ENCODE measurements at regions not wholly inside any gene's neighbourhood (a gene's known extent, or its start where the extent isn't known, plus 50 kb on each side); places are given as distances from the start of the nearest gene placed in this dataset.

DNA sequence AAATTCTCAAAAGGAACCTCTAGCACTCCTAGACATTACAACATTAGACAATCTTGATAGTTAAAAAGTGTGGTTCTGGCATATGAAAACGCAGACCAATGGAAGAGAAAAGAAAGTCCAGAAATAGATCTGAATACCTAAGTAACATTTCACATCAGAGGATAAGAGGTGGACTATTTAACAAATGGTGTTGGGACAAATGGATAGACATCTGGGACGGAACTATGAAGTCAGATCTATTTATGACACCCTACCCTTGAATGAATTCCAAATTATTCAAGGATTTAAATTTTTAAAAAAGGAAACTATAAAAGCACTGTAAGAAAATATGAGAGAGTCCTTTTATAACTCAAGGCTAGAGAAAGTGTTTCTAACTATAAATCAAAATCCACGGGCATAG, 111.3 kb downstream of the SCN11A start:
- no peaks in the 10 kb centered on the region for H3F3A ChIP-seq (ENCODE audit: insufficient read depth, low read length, poor library complexity, severe bottlenecking)
- H3K9me2 ChIP-seq (ENCODE audit: insufficient read depth, low read length), result no peaks in the 10 kb centered on the region
- H2AFZ ChIP-seq (ENCODE audit: low read depth, low read length), result no peak overlapping the region
- TF ChIP-seq TAF1 (IDR thresholded peaks at IDR 0.05; ENCODE audit: low read depth) (no peak), EP300 (conservative IDR thresholded peaks at IDR 0.05; ENCODE audit: poor library complexity, severe bottlenecking) (no peak), SMC3 (conservative IDR thresholded peaks at IDR 0.05; ENCODE audit: poor library complexity) (no peak)
- H3K27me3 ChIP-seq (ENCODE audit: insufficient read depth, low read depth, low read length), result no peaks in the 10 kb centered on the region
- H4K20me1 ChIP-seq (ENCODE audit: insufficient read depth), result no peaks in the 10 kb centered on the region
- no peaks in the 10 kb centered on the region for H3K36me3 ChIP-seq (ENCODE audit: insufficient read depth, low read length)
- H3K27ac ChIP-seq (ENCODE audit: low read length), result no peak overlapping the region
- no peaks in the 10 kb centered on the region for H3K79me2 ChIP-seq (replicated peaks; ENCODE audit: insufficient read depth, low read length)
- no peak overlapping the region for H3K9ac ChIP-seq (ENCODE audit: low read length)
- H3K9me3 ChIP-seq (ENCODE audit: low read length), result no peaks in the 10 kb centered on the region
- no peak overlapping the region for H3K4me3 ChIP-seq (ENCODE audit: low read length)
- no peak overlapping the region for H3K4me2 ChIP-seq (ENCODE audit: low read length)

DNA sequence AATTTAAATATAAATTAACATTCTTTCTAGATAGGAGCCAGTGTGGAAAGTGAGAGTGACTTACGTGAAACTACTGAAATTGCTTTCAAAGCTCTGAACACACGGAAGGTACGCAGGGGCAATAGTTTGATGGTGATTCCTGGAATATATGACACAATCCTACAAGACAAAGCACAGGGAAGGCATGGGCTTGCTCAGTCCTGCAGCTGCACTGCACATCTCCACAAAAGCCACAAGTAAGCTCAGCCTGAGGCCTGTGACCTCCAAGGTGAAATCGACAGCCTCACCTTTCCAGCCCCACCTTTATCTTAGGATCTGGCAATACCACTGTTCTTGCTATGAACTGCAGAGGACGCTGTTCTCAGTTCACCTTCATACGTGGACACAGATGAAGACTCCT, 109.3 kb upstream of the SCN10A start:
- Histone ChIP-seq H3K4me3 (ENCODE audit: low read length) (no peak overlapping the region), H3K9me3 (ENCODE audit: low read length) (no peaks in the 10 kb centered on the region), H3K9ac (ENCODE audit: low read length) (no peak overlapping the region), H3K27me3 (ENCODE audit: insufficient read depth, low read depth, low read length) (no peaks in the 10 kb centered on the region), H2AFZ (ENCODE audit: low read depth, low read length) (no peak overlapping the region), H3K79me2 (replicated peaks; ENCODE audit: insufficient read depth, low read length) (no peaks in the 10 kb centered on the region), H3K27ac (ENCODE audit: low read length) (no peak overlapping the region), H4K20me1 (ENCODE audit: insufficient read depth) (no peaks in the 10 kb centered on the region), H3K36me3 (ENCODE audit: insufficient read depth, low read length) (no peaks in the 10 kb centered on the region), H3K4me2 (ENCODE audit: low read length) (no peak overlapping the region), H3K9me2 (ENCODE audit: insufficient read depth, low read length) (no peaks in the 10 kb centered on the region), H3F3A (ENCODE audit: insufficient read depth, low read length, poor library complexity, severe bottlenecking) (no peaks in the 10 kb centered on the region)
- TF ChIP-seq TAF1 (IDR thresholded peaks at IDR 0.05; ENCODE audit: low read depth) (no peak), EP300 (conservative IDR thresholded peaks at IDR 0.05; ENCODE audit: poor library complexity, severe bottlenecking) (no peak)
- TF ChIP-seq, protein P1, sequence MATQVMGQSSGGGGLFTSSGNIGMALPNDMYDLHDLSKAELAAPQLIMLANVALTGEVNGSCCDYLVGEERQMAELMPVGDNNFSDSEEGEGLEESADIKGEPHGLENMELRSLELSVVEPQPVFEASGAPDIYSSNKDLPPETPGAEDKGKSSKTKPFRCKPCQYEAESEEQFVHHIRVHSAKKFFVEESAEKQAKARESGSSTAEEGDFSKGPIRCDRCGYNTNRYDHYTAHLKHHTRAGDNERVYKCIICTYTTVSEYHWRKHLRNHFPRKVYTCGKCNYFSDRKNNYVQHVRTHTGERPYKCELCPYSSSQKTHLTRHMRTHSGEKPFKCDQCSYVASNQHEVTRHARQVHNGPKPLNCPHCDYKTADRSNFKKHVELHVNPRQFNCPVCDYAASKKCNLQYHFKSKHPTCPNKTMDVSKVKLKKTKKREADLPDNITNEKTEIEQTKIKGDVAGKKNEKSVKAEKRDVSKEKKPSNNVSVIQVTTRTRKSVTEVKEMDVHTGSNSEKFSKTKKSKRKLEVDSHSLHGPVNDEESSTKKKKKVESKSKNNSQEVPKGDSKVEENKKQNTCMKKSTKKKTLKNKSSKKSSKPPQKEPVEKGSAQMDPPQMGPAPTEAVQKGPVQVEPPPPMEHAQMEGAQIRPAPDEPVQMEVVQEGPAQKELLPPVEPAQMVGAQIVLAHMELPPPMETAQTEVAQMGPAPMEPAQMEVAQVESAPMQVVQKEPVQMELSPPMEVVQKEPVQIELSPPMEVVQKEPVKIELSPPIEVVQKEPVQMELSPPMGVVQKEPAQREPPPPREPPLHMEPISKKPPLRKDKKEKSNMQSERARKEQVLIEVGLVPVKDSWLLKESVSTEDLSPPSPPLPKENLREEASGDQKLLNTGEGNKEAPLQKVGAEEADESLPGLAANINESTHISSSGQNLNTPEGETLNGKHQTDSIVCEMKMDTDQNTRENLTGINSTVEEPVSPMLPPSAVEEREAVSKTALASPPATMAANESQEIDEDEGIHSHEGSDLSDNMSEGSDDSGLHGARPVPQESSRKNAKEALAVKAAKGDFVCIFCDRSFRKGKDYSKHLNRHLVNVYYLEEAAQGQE (IDR thresholded peaks at IDR 0.05; ENCODE audit: borderline replicate concordance), result no peak

DNA sequence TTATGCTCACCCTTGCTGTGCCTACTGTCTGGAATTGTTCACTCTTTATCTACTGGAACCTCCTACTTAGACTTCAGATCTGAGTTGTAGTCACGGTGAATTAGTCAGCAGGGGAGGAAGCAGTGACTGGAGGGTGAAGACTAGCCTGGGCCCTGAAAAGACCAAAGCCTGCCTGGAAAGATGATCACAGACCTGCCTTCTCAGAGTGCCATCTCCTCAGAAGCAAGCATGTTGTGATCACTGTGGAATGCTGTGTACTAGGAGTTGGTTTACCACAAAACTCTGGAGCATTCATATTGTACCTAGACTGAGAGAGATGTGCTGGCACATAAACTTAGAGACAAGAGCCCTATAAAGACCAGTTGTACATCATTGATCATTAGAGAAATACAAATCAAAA, 100.7 kb upstream of the SCN10A start:
- Histone ChIP-seq H2AFZ (ENCODE audit: low read depth, low read length) (no peak overlapping the region), H4K20me1 (ENCODE audit: insufficient read depth) (no peaks in the 10 kb centered on the region), H3K9me3 (ENCODE audit: low read length) (peaks cover 8% of the 10 kb centered on the region), H3K27me3 (ENCODE audit: insufficient read depth, low read depth, low read length) (no peaks in the 10 kb centered on the region), H3K9me2 (ENCODE audit: insufficient read depth, low read length) (no peaks in the 10 kb centered on the region), H3K4me2 (ENCODE audit: low read length) (no peak overlapping the region), H3K9ac (ENCODE audit: low read length) (no peak overlapping the region), H3K79me2 (replicated peaks; ENCODE audit: insufficient read depth, low read length) (no peaks in the 10 kb centered on the region), H3K4me3 (ENCODE audit: low read length) (no peak overlapping the region), H3K27ac (ENCODE audit: low read length) (no peak overlapping the region), H3F3A (ENCODE audit: insufficient read depth, low read length, poor library complexity, severe bottlenecking) (no peaks in the 10 kb centered on the region), H3K36me3 (ENCODE audit: insufficient read depth, low read length) (no peaks in the 10 kb centered on the region)
- TF ChIP-seq RAD21 (conservative IDR thresholded peaks at IDR 0.05) (no peak), EZH2 (IDR thresholded peaks at IDR 0.05; ENCODE audit: borderline replicate concordance, insufficient read depth, low read length, poor library complexity, severe bottlenecking) (no peak), TAF1 (IDR thresholded peaks at IDR 0.05; ENCODE audit: low read depth) (no peak), SMC3 (conservative IDR thresholded peaks at IDR 0.05; ENCODE audit: poor library complexity) (no peak), EP300 (conservative IDR thresholded peaks at IDR 0.05; ENCODE audit: poor library complexity, severe bottlenecking) (no peak), POLR2AphosphoS5 (IDR thresholded peaks at IDR 0.05) (no peak), MXI1 (conservative IDR thresholded peaks at IDR 0.05; ENCODE audit: poor library complexity, severe bottlenecking) (no peak)
- TF ChIP-seq, protein P1 (IDR thresholded peaks at IDR 0.05; ENCODE audit: borderline replicate concordance), result no peak
- TF ChIP-seq, protein P2, sequence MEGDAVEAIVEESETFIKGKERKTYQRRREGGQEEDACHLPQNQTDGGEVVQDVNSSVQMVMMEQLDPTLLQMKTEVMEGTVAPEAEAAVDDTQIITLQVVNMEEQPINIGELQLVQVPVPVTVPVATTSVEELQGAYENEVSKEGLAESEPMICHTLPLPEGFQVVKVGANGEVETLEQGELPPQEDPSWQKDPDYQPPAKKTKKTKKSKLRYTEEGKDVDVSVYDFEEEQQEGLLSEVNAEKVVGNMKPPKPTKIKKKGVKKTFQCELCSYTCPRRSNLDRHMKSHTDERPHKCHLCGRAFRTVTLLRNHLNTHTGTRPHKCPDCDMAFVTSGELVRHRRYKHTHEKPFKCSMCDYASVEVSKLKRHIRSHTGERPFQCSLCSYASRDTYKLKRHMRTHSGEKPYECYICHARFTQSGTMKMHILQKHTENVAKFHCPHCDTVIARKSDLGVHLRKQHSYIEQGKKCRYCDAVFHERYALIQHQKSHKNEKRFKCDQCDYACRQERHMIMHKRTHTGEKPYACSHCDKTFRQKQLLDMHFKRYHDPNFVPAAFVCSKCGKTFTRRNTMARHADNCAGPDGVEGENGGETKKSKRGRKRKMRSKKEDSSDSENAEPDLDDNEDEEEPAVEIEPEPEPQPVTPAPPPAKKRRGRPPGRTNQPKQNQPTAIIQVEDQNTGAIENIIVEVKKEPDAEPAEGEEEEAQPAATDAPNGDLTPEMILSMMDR (IDR thresholded peaks at IDR 0.05; ENCODE audit: poor library complexity, severe bottlenecking), result no peak

All from neural cell (in vitro differentiated cells).